Osteocyte (in vitro differentiated cells): ENCODE measurements at regions not wholly inside any gene's neighbourhood (a gene's known extent, or its start where the extent isn't known, plus 50 kb on each side); places are given as distances from the start of the nearest gene placed in this dataset.

Experiments
- DNase-seq: peaks from one replicate; pipeline ENCODE4 v3.0.0; 2021; ENCODE audit warnings: mixed read lengths; ENCODE audit not compliant: unreplicated experiment; ENCODE audit errors: extremely low spot score
- H3K27ac Mint-ChIP-seq: one replicate; pipeline ENCODE4 v1.8.0; 2021; ENCODE audit warnings: mild to moderate bottlenecking, mixed read lengths; ENCODE audit not compliant: unreplicated experiment
- H3K27me3 Mint-ChIP-seq: one replicate; pipeline ENCODE4 v1.8.0; 2021; ENCODE audit warnings: mixed read lengths; ENCODE audit not compliant: unreplicated experiment
- H3K36me3 Mint-ChIP-seq: one replicate; pipeline ENCODE4 v1.8.0; 2021; ENCODE audit warnings: mixed read lengths; ENCODE audit not compliant: unreplicated experiment
- H3K4me1 Mint-ChIP-seq: one replicate; pipeline ENCODE4 v1.8.0; 2021; ENCODE audit warnings: mixed read lengths; ENCODE audit not compliant: unreplicated experiment
- H3K4me3 Mint-ChIP-seq: one replicate; pipeline ENCODE4 v1.8.0; 2021; ENCODE audit warnings: mild to moderate bottlenecking, moderate library complexity, mixed read lengths; ENCODE audit not compliant: unreplicated experiment
- H3K9me3 Mint-ChIP-seq: one replicate; pipeline ENCODE4 v1.8.0; 2021; ENCODE audit warnings: mixed read lengths; ENCODE audit not compliant: unreplicated experiment
- CTCF ChIP-seq: fragments of 200-600 bp; sonication (generic); IDR thresholded peaks from 2 replicates; pipeline ENCODE4 v1.5.0; 2021; ENCODE audit warnings: antibody characterized with exemption, mild to moderate bottlenecking, moderate library complexity

DNA sequence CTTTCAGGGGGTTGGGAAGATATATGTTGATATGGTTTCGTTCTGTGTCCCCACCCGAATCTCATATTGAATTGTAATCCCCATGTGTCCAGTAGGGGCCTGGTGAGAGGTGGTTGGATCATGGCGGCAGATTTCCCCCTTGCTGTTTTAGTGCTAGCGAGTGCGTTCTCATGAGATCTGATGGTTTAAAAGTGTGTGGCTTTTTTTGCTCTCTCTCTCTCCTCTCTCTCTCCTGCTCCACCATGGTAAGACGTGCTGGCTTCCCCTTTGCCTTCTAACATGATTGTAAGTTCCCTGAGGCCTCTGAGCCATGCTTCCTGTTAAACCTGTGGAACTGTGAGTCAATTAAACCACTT lies 68.4 kb upstream of the PDZD8 start:
- no peak for DNase-seq
- Mint-ChIP-seq H3K27me3 (peaks cover 7% of the 10 kb centered on the region), H3K36me3 (no peaks in the 10 kb centered on the region), H3K4me3 (no peak overlapping the region), H3K9me3 (no peaks in the 10 kb centered on the region), H3K4me1 (peaks cover 11% of the 10 kb centered on the region), H3K27ac (no peak overlapping the region)
- TF ChIP-seq CTCF: no peak

GRCh38 chr10:117442944-117443685 lies 67.9 kb upstream of the PDZD8 start:
- Mint-ChIP-seq H3K4me1 (peaks cover 10% of the 10 kb centered on the region), H3K27me3 (peaks cover 8% of the 10 kb centered on the region), H3K4me3 (no peak overlapping the region), H3K36me3 (no peaks in the 10 kb centered on the region), H3K9me3 (no peaks in the 10 kb centered on the region), H3K27ac (no peak overlapping the region)
- peak; percentile 70 for TF ChIP-seq CTCF
- no peak for DNase-seq

GRCh38 chr10:117442521-117442920 lies 67.3 kb upstream of the PDZD8 start:
- H3K27me3 Mint-ChIP-seq: peaks cover 9% of the 10 kb centered on the region
- H3K36me3 Mint-ChIP-seq: no peaks in the 10 kb centered on the region
- peaks cover 10% of the 10 kb centered on the region for H3K4me1 Mint-ChIP-seq
- H3K4me3 Mint-ChIP-seq: no peak overlapping the region
- H3K27ac Mint-ChIP-seq: peak overlapping the region; percentile 5
- no peaks in the 10 kb centered on the region for H3K9me3 Mint-ChIP-seq
- no peak for DNase-seq
- TF ChIP-seq CTCF: no peak

DNA sequence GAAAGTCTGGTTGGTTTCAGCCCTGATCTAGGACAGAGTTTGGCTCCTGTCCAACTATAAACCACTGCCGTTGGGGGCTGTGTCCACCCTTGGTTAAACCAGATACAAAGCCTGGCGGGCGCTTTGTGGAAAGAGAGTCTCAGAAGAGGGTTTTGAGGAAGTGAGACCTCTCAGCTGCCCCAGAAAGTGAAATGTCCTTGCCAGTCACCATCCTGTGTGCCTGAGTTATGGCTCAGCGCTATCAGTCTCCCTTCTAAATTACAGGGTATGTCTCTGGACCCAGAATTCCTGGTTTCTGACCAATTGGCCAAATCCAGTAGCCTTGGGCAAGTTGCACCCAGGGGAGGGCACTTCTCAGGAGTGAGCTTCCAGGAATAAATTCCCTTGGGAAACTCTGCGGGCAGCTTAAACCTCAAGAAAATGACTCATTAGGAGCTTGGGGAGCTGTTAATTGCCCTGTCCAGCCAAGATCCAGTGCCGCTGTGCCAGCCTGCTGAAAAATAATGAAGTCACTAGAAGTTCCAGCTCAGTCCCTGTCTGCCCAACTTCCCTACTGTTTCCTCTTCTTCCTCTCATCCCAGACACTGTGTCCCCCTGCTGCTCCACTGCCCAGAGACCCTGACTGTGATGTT lies 66.7 kb upstream of the PDZD8 start:
- H3K4me1 Mint-ChIP-seq: peaks cover 10% of the 10 kb centered on the region
- no peak overlapping the region for H3K4me3 Mint-ChIP-seq
- H3K27me3 Mint-ChIP-seq: peaks cover 7% of the 10 kb centered on the region
- no peaks in the 10 kb centered on the region for H3K9me3 Mint-ChIP-seq
- no peak for TF ChIP-seq CTCF
- DNase-seq: no peak
- H3K27ac Mint-ChIP-seq: peak overlapping the region; percentile 5
- H3K36me3 Mint-ChIP-seq: no peaks in the 10 kb centered on the region

GRCh38 chr10:117441361-117441760 lies 66.1 kb upstream of the PDZD8 start:
- no peak overlapping the region for H3K27ac Mint-ChIP-seq
- no peaks in the 10 kb centered on the region for H3K9me3 Mint-ChIP-seq
- H3K27me3 Mint-ChIP-seq: peaks cover 12% of the 10 kb centered on the region
- no peak for DNase-seq
- TF ChIP-seq CTCF: no peak
- H3K36me3 Mint-ChIP-seq: no peaks in the 10 kb centered on the region
- H3K4me3 Mint-ChIP-seq: no peak overlapping the region
- peaks cover 10% of the 10 kb centered on the region for H3K4me1 Mint-ChIP-seq
